Panc1 (cell line): ENCODE measurements at regions not wholly inside any gene's neighbourhood (a gene's known extent, or its start where the extent isn't known, plus 50 kb on each side); places are given as distances from the start of the nearest gene placed in this dataset.

ENCODE experiments used
- ATAC-seq: fragments of 200-7000 bp; cut with Tn5 transposase; 2 replicates; pipeline ENCODE4 v1.9.1; 2020; ENCODE audit warnings: mild to moderate bottlenecking, moderate library complexity
- BruUV-seq: library from RNA; stranded (reverse); fragments of 400-500 nt; replicated peaks from 2 replicates; lab custom pipeline; 2021; lab: Mats Ljungman, UMichigan
- CTCF ChIA-PET: fragments of 300-600 bp; sonication (Branson Sonifier 250); formaldehyde crosslinking; loops from one replicate; lab custom pipeline; 2022; ENCODE audit warnings: antibody characterized with exemption; lab: Charles Lee
- POLR2A ChIA-PET: fragments of 300-600 bp; sonication (Branson Sonifier 250); formaldehyde crosslinking; loops from one replicate; lab custom pipeline; 2022; ENCODE audit warnings: antibody characterized with exemption; lab: Charles Lee
- DNase-seq: peaks from one replicate; pipeline ENCODE4 v3.0.0-alpha.2; 2010; ENCODE audit warnings: low read depth, low spot score
- H3K27ac ChIP-seq: 2 replicates; pipeline ENCODE4 v1.5.1; 2011; ENCODE audit warnings: mild to moderate bottlenecking, low read length, inconsistent platforms
- H3K27me3 ChIP-seq: fragments of 200-500 bp; sonication (Bioruptor generic); 2 replicates; pipeline ENCODE4 v1.6.0; 2014; ENCODE audit warnings: low read length, inconsistent platforms; ENCODE audit not compliant: control insufficient read depth, insufficient read depth
- H3K36me3 ChIP-seq: fragments of 200-500 bp; sonication (Bioruptor generic); 2 replicates; pipeline ENCODE4 v1.5.1; 2014; ENCODE audit warnings: inconsistent platforms, mild to moderate bottlenecking, low read length, moderate library complexity; ENCODE audit not compliant: control insufficient read depth, insufficient read depth
- H3K4me1 ChIP-seq: 2 replicates; pipeline ENCODE4 v1.5.1; 2011; ENCODE audit warnings: inconsistent platforms, mild to moderate bottlenecking, low read length, moderate library complexity; ENCODE audit not compliant: control insufficient read depth, insufficient read depth
- H3K4me3 ChIP-seq, 2 experiments: 2 replicates each; pipeline ENCODE4 v1.5.1; 2011 to 2012; ENCODE audit warnings: low read depth in 2 of 2, low read length in 2 of 2, mild to moderate bottlenecking in 2 of 2, inconsistent platforms in 1 of 2, moderate library complexity in 1 of 2
- H3K9me3 ChIP-seq: fragments of 200-500 bp; sonication (Bioruptor generic); 2 replicates; pipeline ENCODE4 v1.5.1; 2014; ENCODE audit warnings: low read depth, mild to moderate bottlenecking, inconsistent platforms, low read length, moderate library complexity; ENCODE audit not compliant: control insufficient read depth, insufficient read depth
- CTCF ChIP-seq: fragments of 450-650 bp; IDR thresholded peaks from 2 replicates; pipeline ENCODE4 v1.5.1; 2017; ENCODE audit warnings: mild to moderate bottlenecking
- POLR2AphosphoS5 ChIP-seq: IDR thresholded peaks from 2 replicates; pipeline ENCODE4 v1.6.1; 2012; ENCODE audit warnings: mild to moderate bottlenecking, low read depth, low read length, moderate library complexity
- REST ChIP-seq, 2 experiments: IDR thresholded peaks; 2 replicates each; pipeline ENCODE4 v1.6.1; 2011 to 2012; ENCODE audit warnings: low read depth in 2 of 2, control low read depth in 1 of 2, low read length in 1 of 2, mild to moderate bottlenecking in 1 of 2, moderate library complexity in 1 of 2; ENCODE audit not compliant: insufficient read depth in 1 of 2
- SIN3A ChIP-seq: IDR thresholded peaks from 2 replicates; pipeline ENCODE4 v1.6.1; 2012; ENCODE audit warnings: low read depth, mild to moderate bottlenecking, low read length, moderate library complexity, borderline replicate concordance; ENCODE audit not compliant: insufficient read depth
- TCF7L2 ChIP-seq: IDR thresholded peaks from 2 replicates; pipeline ENCODE4 v1.6.1; 2011; ENCODE audit warnings: mild to moderate bottlenecking, low read depth, low read length, inconsistent platforms
- in situ Hi-C: cut with HindIII; loops from 2 replicates; pipeline ENCODE4 v1.10.0; 2016; ENCODE audit warnings: low sequenced_read_pairs, low pct_unique_long_range_greater_than_20kb
- intact Hi-C: fragments of 100-400 bp; cut with micrococcal nuclease; formaldehyde crosslinking; loops from one replicate; pipeline ENCODE4 v1.10.0; 2022; ENCODE audit not compliant: unreplicated experiment

GRCh38 chr7:47697543-47697942 lies 115.6 kb upstream of the TNS3 start:
- no peaks in the 10 kb centered on the region for H3K36me3 ChIP-seq

GRCh38 chr7:47696152-47696710 lies 114.3 kb upstream of the TNS3 start:
- POLR2A ChIA-PET, result interaction anchor here (0.6 kb wide), 1 partner anchor 1619 kb away, joined by 9 read pairs; no protein-coding TSS in a partner anchor
- BruUV-seq, result no TSS peak
- no peak for TF ChIP-seq TCF7L2
- TF ChIP-seq POLR2AphosphoS5, result no peak
- TF ChIP-seq CTCF, result no peak
- no peak for TF ChIP-seq REST (IDR thresholded peaks at IDR 0.05; ENCODE audit: insufficient read depth in 1 of 2, low read depth in 2 of 2, low read length in 1 of 2)
- no peak for TF ChIP-seq SIN3A
- Histone ChIP-seq H3K9me3 (no peaks in the 10 kb centered on the region), H3K4me1 (peaks cover 6% of the 10 kb centered on the region), H3K36me3 (no peaks in the 10 kb centered on the region), H3K27ac (peak overlapping the region; percentile 67; the same call in 1 of the 2 replicates), H3K27me3 (no peaks in the 10 kb centered on the region), H3K4me3 (no peak overlapping the region)
- in situ Hi-C loops, result no loop called here
- no peak for ATAC-seq
- CTCF ChIA-PET, result interaction anchor here (1.0 to 1.1 kb wide), 2 partner anchors 118 to 242 kb away, joined by 4 to 6 read pairs; no protein-coding TSS in a partner anchor
- intact Hi-C loops, result no loop called here
- DNase-seq, result no peak

More at GRCh38 chr7:47697543-47697942, 115.6 kb upstream of the TNS3 start:
- Histone ChIP-seq H3K4me3 (no peak overlapping the region), H3K27ac (peak overlapping the region; percentile 73; the same call in 1 of the 2 replicates), H3K4me1 (peaks cover 4% of the 10 kb centered on the region; the same call in 1 of the 2 replicates), H3K9me3 (no peaks in the 10 kb centered on the region), H3K27me3 (no peaks in the 10 kb centered on the region)
- ATAC-seq, result no peak
- in situ Hi-C loops, result no loop called here
- intact Hi-C loops, result no loop called here
- no TSS peak for BruUV-seq
- ChIA-PET CTCF (interaction anchor here (1.0 kb wide), 1 partner anchor 120 kb away, joined by 4 read pairs; no protein-coding TSS in a partner anchor), POLR2A (no interaction called here)
- no peak for DNase-seq
- no peak for TF ChIP-seq TCF7L2
- no peak for TF ChIP-seq POLR2AphosphoS5
- no peak for TF ChIP-seq CTCF
